HG02588 (cell line): ENCODE measurements at regions not wholly inside any gene's neighbourhood (a gene's known extent, or its start where the extent isn't known, plus 50 kb on each side); places are given as distances from the start of the nearest gene placed in this dataset.
"Not testable (repeated sequence)": the region's sequence is repeated elsewhere in the genome, so short reads cannot be mapped to it uniquely, and the experiment has no call there.

Experiments used
- ATAC-seq: cut with Tn5 transposase; IDR thresholded peaks from one replicate; pipeline ENCODE4 v1.9.1; 2021; ENCODE audit warnings: mild to moderate bottlenecking, moderate library complexity; ENCODE audit not compliant: unreplicated experiment

- ATAC-seq, result no peak
Observed at GRCh38 chr5:17120209-17120608, 97.2 kb upstream of the BASP1 start.

GRCh38 chr5:17121776-17122175 lies 95.7 kb upstream of the BASP1 start:
- no peak for ATAC-seq

- no peak for ATAC-seq
Observed at GRCh38 chr5:17123010-17123409, 94.4 kb upstream of the BASP1 start.

GRCh38 chr5:17123773-17124172 lies 93.7 kb upstream of the BASP1 start:
- ATAC-seq, result not testable (repeated sequence)

GRCh38 chr5:17127743-17128231 lies 89.6 kb upstream of the BASP1 start:
- no peak for ATAC-seq

GRCh38 chr5:17129093-17129849 lies 88.2 kb upstream of the BASP1 start:
- no peak for ATAC-seq

- ATAC-seq, result not testable (repeated sequence)
Observed at GRCh38 chr5:17130302-17130701, 87.1 kb upstream of the BASP1 start.

GRCh38 chr5:17132444-17133083 lies 84.9 kb upstream of the BASP1 start:
- no peak for ATAC-seq

- no peak for ATAC-seq
Observed at GRCh38 chr5:17135050-17135449, 82.4 kb upstream of the BASP1 start.

GRCh38 chr5:17143335-17143734 lies 74.1 kb upstream of the BASP1 start:
- no peak for ATAC-seq

- no peak for ATAC-seq
Observed at GRCh38 chr5:17146280-17146841, 71.1 kb upstream of the BASP1 start.

GRCh38 chr5:17147170-17147569 lies 70.3 kb upstream of the BASP1 start:
- ATAC-seq, result no peak

- ATAC-seq, result no peak
Observed at GRCh38 chr5:17147617-17148016, 69.8 kb upstream of the BASP1 start.

- ATAC-seq, result no peak
Observed at GRCh38 chr5:17148481-17148880, 69.0 kb upstream of the BASP1 start.

GRCh38 chr5:17149786-17150185 lies 67.6 kb upstream of the BASP1 start:
- no peak for ATAC-seq

GRCh38 chr5:17150531-17150930 lies 66.9 kb upstream of the BASP1 start:
- no peak for ATAC-seq

GRCh38 chr5:17151686-17152085 lies 65.7 kb upstream of the BASP1 start:
- ATAC-seq, result no peak

- ATAC-seq, result no peak
Observed at GRCh38 chr5:17154211-17154996, 63.0 kb upstream of the BASP1 start.

- ATAC-seq, result no peak
Observed at GRCh38 chr5:17156463-17156862, 61.0 kb upstream of the BASP1 start.

- no peak for ATAC-seq
Observed at GRCh38 chr5:17157294-17157693, 60.1 kb upstream of the BASP1 start.

- ATAC-seq, result no peak
Observed at GRCh38 chr5:17157916-17158529, 59.4 kb upstream of the BASP1 start.
